ENCODE measurements at regions not wholly inside any gene's neighbourhood (a gene's known extent, or its start where the extent isn't known, plus 50 kb on each side); places are given as distances from the start of the nearest gene placed in this dataset.

DNA sequence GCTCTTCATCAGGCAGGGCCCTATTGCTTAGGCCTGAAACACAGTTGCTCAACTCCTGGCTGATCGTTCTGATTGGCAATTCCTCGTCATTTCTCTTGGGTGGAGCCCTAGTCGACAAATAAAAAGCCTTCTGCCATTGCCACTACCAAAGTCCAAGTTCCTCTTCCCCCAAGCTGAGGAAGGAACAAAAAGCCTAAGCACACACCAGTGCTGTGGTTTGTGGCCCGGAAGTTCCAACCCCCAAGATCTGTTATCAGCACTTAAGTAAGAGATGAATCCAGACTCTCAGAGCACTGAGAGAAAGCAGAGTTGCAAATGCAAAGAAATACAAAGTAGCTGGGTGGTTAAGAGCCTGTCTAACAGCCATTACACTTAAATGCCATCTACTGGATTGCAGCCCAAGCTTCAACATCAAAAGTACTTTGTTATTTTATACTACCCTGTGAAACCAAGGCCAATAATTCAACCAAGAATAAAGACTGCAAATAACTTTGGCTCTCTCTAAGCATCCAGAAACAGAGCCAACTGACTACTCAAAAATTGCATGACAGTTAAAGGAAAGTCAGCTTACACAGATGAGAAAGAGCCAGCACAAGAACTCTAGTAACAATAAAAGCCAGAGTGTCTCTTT is 1024.0 kb downstream of the GRIK2 start:
- TF ChIP-seq FOXK2 (IDR thresholded peaks at IDR 0.05) (no peak), BHLHE40 (IDR thresholded peaks at IDR 0.05; ENCODE audit: borderline replicate concordance) (no peak), NFRKB (IDR thresholded peaks at IDR 0.05) (no peak), HDGF (IDR thresholded peaks at IDR 0.05; ENCODE audit: borderline replicate concordance) (no peak), ELF4 (IDR thresholded peaks at IDR 0.05) (no peak), FOXA1 (IDR thresholded peaks at IDR 0.05) (no peak), CTBP1 (IDR thresholded peaks at IDR 0.05; ENCODE audit: borderline replicate concordance) (no peak), SP1 (IDR thresholded peaks at IDR 0.05) (no peak), L3MBTL2 (conservative IDR thresholded peaks at IDR 0.05) (no peak), LEF1 (IDR thresholded peaks at IDR 0.05; ENCODE audit: borderline replicate concordance) (no peak), SUZ12 (IDR thresholded peaks at IDR 0.05) (no peak), TARDBP (IDR thresholded peaks at IDR 0.05) (no peak), ARNT (IDR thresholded peaks at IDR 0.05) (no peak), ZNF384 (IDR thresholded peaks at IDR 0.05) (no peak), FOXM1 (IDR thresholded peaks at IDR 0.05; ENCODE audit: borderline replicate concordance) (no peak)
- TF ChIP-seq, protein P1, sequence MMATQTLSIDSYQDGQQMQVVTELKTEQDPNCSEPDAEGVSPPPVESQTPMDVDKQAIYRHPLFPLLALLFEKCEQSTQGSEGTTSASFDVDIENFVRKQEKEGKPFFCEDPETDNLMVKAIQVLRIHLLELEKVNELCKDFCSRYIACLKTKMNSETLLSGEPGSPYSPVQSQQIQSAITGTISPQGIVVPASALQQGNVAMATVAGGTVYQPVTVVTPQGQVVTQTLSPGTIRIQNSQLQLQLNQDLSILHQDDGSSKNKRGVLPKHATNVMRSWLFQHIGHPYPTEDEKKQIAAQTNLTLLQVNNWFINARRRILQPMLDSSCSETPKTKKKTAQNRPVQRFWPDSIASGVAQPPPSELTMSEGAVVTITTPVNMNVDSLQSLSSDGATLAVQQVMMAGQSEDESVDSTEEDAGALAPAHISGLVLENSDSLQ (IDR thresholded peaks at IDR 0.05), result no peak
- DNase-seq (ENCODE audit: extremely low spot score), result no peak
- POLR2A ChIA-PET, result no interaction called here
- CTCF ChIA-PET, result no interaction called here

DNA sequence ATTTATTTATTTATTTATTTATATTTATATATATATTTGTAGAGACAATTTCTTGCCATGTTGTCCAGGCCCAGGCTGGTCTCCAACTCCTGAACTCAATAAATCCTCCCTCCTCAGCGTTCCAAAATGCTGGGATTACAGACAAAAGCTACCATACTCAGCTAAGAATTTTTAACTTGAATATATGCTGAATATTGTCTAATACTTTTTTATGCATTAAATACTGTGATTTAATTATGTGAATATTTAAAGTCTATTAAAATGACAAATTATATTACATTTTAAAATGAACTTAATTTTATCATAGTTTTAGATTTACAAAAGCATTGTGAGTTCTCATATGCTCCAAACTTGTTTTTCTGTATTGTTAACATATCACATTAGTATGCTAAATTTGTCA is 1022.4 kb downstream of the GRIK2 start:
- TF ChIP-seq ZNF384 (IDR thresholded peaks at IDR 0.05) (no peak), L3MBTL2 (conservative IDR thresholded peaks at IDR 0.05) (no peak), TARDBP (IDR thresholded peaks at IDR 0.05) (no peak), SUZ12 (IDR thresholded peaks at IDR 0.05) (no peak), NFRKB (IDR thresholded peaks at IDR 0.05) (no peak), ELF4 (IDR thresholded peaks at IDR 0.05) (no peak), ARNT (IDR thresholded peaks at IDR 0.05) (no peak), LEF1 (IDR thresholded peaks at IDR 0.05; ENCODE audit: borderline replicate concordance) (no peak), FOXA1 (IDR thresholded peaks at IDR 0.05) (no peak), FOXM1 (IDR thresholded peaks at IDR 0.05; ENCODE audit: borderline replicate concordance) (no peak), SP1 (IDR thresholded peaks at IDR 0.05) (no peak), BHLHE40 (IDR thresholded peaks at IDR 0.05; ENCODE audit: borderline replicate concordance) (no peak), CTBP1 (IDR thresholded peaks at IDR 0.05; ENCODE audit: borderline replicate concordance) (no peak), FOXK2 (IDR thresholded peaks at IDR 0.05) (no peak), HDGF (IDR thresholded peaks at IDR 0.05; ENCODE audit: borderline replicate concordance) (no peak)
- TF ChIP-seq, protein P1 (IDR thresholded peaks at IDR 0.05), result no peak
- CTCF ChIA-PET, result no interaction called here
- DNase-seq (ENCODE audit: extremely low spot score), result no peak
- POLR2A ChIA-PET, result no interaction called here

- TF ChIP-seq CTBP1 (IDR thresholded peaks at IDR 0.05; ENCODE audit: borderline replicate concordance) (no peak), ARNT (IDR thresholded peaks at IDR 0.05) (no peak), L3MBTL2 (conservative IDR thresholded peaks at IDR 0.05) (no peak), HDGF (IDR thresholded peaks at IDR 0.05; ENCODE audit: borderline replicate concordance) (no peak), ZNF384 (IDR thresholded peaks at IDR 0.05) (no peak), SUZ12 (IDR thresholded peaks at IDR 0.05) (no peak), FOXK2 (IDR thresholded peaks at IDR 0.05) (no peak), FOXM1 (IDR thresholded peaks at IDR 0.05; ENCODE audit: borderline replicate concordance) (no peak), TARDBP (IDR thresholded peaks at IDR 0.05) (no peak), SP1 (IDR thresholded peaks at IDR 0.05) (no peak), ELF4 (IDR thresholded peaks at IDR 0.05) (no peak), BHLHE40 (IDR thresholded peaks at IDR 0.05; ENCODE audit: borderline replicate concordance) (no peak), LEF1 (IDR thresholded peaks at IDR 0.05; ENCODE audit: borderline replicate concordance) (no peak), NFRKB (IDR thresholded peaks at IDR 0.05) (no peak)
- TF ChIP-seq, protein P1 (IDR thresholded peaks at IDR 0.05), result no peak
- CTCF ChIA-PET, result no interaction called here
- POLR2A ChIA-PET, result no interaction called here
- DNase-seq (ENCODE audit: extremely low spot score), result no peak
Observed at GRCh38 chr6:102411796-102412195, 1018.3 kb downstream of the GRIK2 start.

GRCh38 chr6:102407886-102408741 is 1014.6 kb downstream of the GRIK2 start:
- ChIA-PET POLR2A (no interaction called here), CTCF (no interaction called here)
- DNase-seq (ENCODE audit: extremely low spot score), result no peak
- TF ChIP-seq CTBP1 (IDR thresholded peaks at IDR 0.05; ENCODE audit: borderline replicate concordance), result no peak
- TF ChIP-seq FOXM1 (IDR thresholded peaks at IDR 0.05; ENCODE audit: borderline replicate concordance), result no peak
- TF ChIP-seq, protein P1 (IDR thresholded peaks at IDR 0.05), result no peak
- TF ChIP-seq LEF1 (IDR thresholded peaks at IDR 0.05; ENCODE audit: borderline replicate concordance), result no peak
- TF ChIP-seq HDGF (IDR thresholded peaks at IDR 0.05; ENCODE audit: borderline replicate concordance), result no peak
- no peak for TF ChIP-seq L3MBTL2 (conservative IDR thresholded peaks at IDR 0.05)
- no peak for TF ChIP-seq NFRKB (IDR thresholded peaks at IDR 0.05)
- TF ChIP-seq ELF4 (IDR thresholded peaks at IDR 0.05), result no peak
- TF ChIP-seq FOXA1 (IDR thresholded peaks at IDR 0.05), result no peak
- no peak for TF ChIP-seq BHLHE40 (IDR thresholded peaks at IDR 0.05; ENCODE audit: borderline replicate concordance)
- no peak for TF ChIP-seq ARNT (IDR thresholded peaks at IDR 0.05)
- no peak for TF ChIP-seq SP1 (IDR thresholded peaks at IDR 0.05)
- no peak for TF ChIP-seq FOXK2 (IDR thresholded peaks at IDR 0.05)
- TF ChIP-seq ZNF384 (IDR thresholded peaks at IDR 0.05), result no peak
- TF ChIP-seq SUZ12 (IDR thresholded peaks at IDR 0.05), result no peak
- no peak for TF ChIP-seq TARDBP (IDR thresholded peaks at IDR 0.05)
